Prostate gland (tissue), 2 donors: ENCODE measurements at regions not wholly inside any gene's neighbourhood (a gene's known extent, or its start where the extent isn't known, plus 50 kb on each side); places are given as distances from the start of the nearest gene placed in this dataset.

Experiments used
- DNase-seq: peaks from one replicate; pipeline ENCODE4 v3.0.0-alpha.2; 2019; ENCODE audit warnings: low spot score
- H3K27ac ChIP-seq, 2 donors: fragments of 200-600 bp; sonication (generic); 2 replicates each; pipeline ENCODE4 v1.5.1; 2017 to 2019
- H3K27me3 ChIP-seq: fragments of 200-600 bp; sonication (generic); replicated peaks from 2 replicates; pipeline ENCODE4 v1.5.1; 2019; ENCODE audit not compliant: insufficient read depth
- H3K36me3 ChIP-seq, 2 donors: fragments of 200-600 bp; sonication (generic); 1 replicate in 1 of 2; 2 replicates in 1 of 2; pipeline versions ENCODE4 v1.5.1 to v1.8.1; 2017 to 2019
- H3K4me1 ChIP-seq: fragments of 200-600 bp; sonication (generic); replicated peaks from 2 replicates; pipeline ENCODE4 v1.5.1; 2019
- H3K4me3 ChIP-seq, 2 donors: fragments of 200-600 bp; sonication (generic); 2 replicates each; pipeline ENCODE4 v1.5.1; 2017 to 2019
- H3K9me3 ChIP-seq: fragments of 200-600 bp; sonication (generic); 2 replicates; pipeline ENCODE4 v1.5.1; 2017
- CTCF ChIP-seq, 4 experiments: fragments of 200-600 bp in 2 of 4; fragments of 450-650 bp in 2 of 4; sonication (generic) in 2 of 4; IDR thresholded peaks; 1 replicate in 3 of 4; 2 replicates in 1 of 4; pipeline ENCODE4 v1.5.1; 2016 to 2019; ENCODE audit warnings: antibody characterized with exemption in 4 of 4, mild to moderate bottlenecking in 2 of 4, moderate library complexity in 2 of 4
- POLR2A ChIP-seq: fragments of 450-650 bp; IDR thresholded peaks from one replicate; pipeline ENCODE4 v1.6.1; 2016; ENCODE audit warnings: antibody characterized with exemption, mild to moderate bottlenecking
- POLR2AphosphoS5 ChIP-seq: sonication (generic); formaldehyde crosslinking; IDR thresholded peaks from one replicate; pipeline ENCODE4 v1.6.1; 2017; ENCODE audit warnings: antibody characterized with exemption
- WGBS: methylation state at CpG from one replicate; pipeline ENCODE4 v1.1.5; 2018; 5-methylcytosine and 5-hydroxymethylcytosine counted together
- intact Hi-C: fragments of 100-400 bp; cut with DNase I; formaldehyde crosslinking; loops from one replicate; pipeline ENCODE4 v1.14.2; 2022

DNA sequence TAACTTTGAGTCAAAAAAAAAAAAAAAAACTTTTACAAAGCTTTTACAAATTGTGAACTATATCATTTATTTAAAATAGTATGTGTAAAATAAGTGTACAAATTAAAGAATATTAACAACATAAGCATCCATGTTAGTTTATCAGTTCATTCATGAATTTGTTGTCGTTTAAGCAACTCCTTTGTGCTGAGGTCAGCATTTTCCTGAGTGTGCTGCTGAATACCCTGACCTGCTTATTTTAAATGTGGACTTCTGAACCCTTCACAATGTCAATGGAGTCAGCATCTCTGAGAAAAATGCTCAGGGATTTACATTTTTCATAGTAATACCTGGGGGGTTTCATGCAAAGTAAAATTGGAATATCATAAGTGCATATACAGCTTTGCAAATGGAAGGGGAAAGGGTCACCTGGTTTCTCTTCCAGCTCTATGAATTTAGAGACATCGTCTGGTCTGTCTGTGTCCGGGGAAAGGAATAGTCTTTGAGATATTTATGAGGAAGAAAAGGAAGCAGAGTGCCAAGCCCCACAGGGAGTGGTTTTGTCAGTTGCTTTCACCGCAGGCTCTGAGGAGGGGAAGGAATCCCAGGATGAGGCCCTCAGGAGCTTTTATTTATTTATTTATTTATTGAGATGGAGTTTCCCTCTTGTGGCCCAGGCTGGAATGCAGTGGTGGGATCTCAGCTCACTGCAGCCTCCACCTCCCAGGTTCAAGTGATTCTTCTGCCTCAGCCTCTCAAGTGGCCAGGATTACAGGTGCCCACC, 125.5 kb upstream of the SVIL start:
- Histone ChIP-seq H3K9me3 (no peaks in the 10 kb centered on the region), H3K27ac (no peak overlapping the region), H3K27me3 (no peaks in the 10 kb centered on the region), H3K4me3 (no peak overlapping the region), H3K36me3 (no peaks in the 10 kb centered on the region), H3K4me1 (no peaks in the 10 kb centered on the region)
- TF ChIP-seq POLR2AphosphoS5 (no peak), CTCF (IDR thresholded peaks at IDR 0.05) (no peak), POLR2A (no peak)
- intact Hi-C loops, result no loop called here
- DNase-seq, result no peak
- WGBS, result 60% methylated on average over 4 of the region's 4 CpGs

- Histone ChIP-seq H3K4me1 (no peaks in the 10 kb centered on the region), H3K27me3 (no peaks in the 10 kb centered on the region), H3K9me3 (no peaks in the 10 kb centered on the region), H3K4me3 (no peak overlapping the region), H3K27ac (no peak overlapping the region), H3K36me3 (no peaks in the 10 kb centered on the region)
- no peak for DNase-seq
- 59% methylated on average over 9 of the region's 9 CpGs for WGBS
- no peak for TF ChIP-seq POLR2A
- intact Hi-C loops, result no loop called here
Observed at GRCh38 chr10:29757551-29758297, 123.0 kb upstream of the SVIL start.

DNA sequence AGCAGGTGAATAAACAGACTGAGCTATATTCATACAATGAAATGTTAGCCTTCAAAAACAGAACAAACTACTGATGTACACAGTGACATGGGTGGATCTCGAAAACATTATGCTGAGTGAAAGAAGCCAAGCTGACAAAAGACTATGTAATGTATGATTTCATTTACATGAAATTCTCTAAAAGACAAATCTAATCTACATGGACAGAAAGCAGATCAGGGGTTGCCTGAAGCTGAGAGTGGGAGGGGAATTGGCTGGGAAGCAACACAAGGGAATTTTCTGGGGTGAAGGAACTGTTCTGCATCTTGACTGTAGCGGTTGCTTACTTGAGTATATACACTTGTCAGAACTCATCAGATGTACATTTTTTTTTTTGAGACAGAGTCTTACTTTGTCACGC, 121.7 kb upstream of the SVIL start:
- TF ChIP-seq POLR2A, result no peak
- WGBS, result 91% methylated on average over 3 of the region's 3 CpGs
- no peak for DNase-seq
- Histone ChIP-seq H3K27ac (no peak overlapping the region), H3K9me3 (no peaks in the 10 kb centered on the region), H3K27me3 (no peaks in the 10 kb centered on the region), H3K4me3 (no peak overlapping the region), H3K4me1 (no peaks in the 10 kb centered on the region), H3K36me3 (no peaks in the 10 kb centered on the region)
- intact Hi-C loops, result no loop called here

- no peak overlapping the region for H3K27ac ChIP-seq
- H3K4me1 ChIP-seq, result no peaks in the 10 kb centered on the region
- no peak overlapping the region for H3K4me3 ChIP-seq
- intact Hi-C loops, result no loop called here
- TF ChIP-seq CTCF (IDR thresholded peaks at IDR 0.05) (no peak), POLR2AphosphoS5 (no peak), POLR2A (no peak)
- no peak for DNase-seq
- no peaks in the 10 kb centered on the region for H3K36me3 ChIP-seq
- WGBS, result 96% methylated on average over 7 of the region's 7 CpGs
- H3K27me3 ChIP-seq, result no peaks in the 10 kb centered on the region
- H3K9me3 ChIP-seq, result no peaks in the 10 kb centered on the region
Observed at GRCh38 chr10:29753283-29753682, 118.5 kb upstream of the SVIL start.

GRCh38 chr10:29751684-29752083, 116.9 kb upstream of the SVIL start:
- intact Hi-C loops, result no loop called here
- DNase-seq, result no peak
- TF ChIP-seq POLR2A (no peak), CTCF (IDR thresholded peaks at IDR 0.05) (no peak), POLR2AphosphoS5 (no peak)
- H3K36me3 ChIP-seq, result no peaks in the 10 kb centered on the region
- 86% methylated on average over 4 of the region's 4 CpGs for WGBS
- H3K9me3 ChIP-seq, result no peaks in the 10 kb centered on the region
- H3K4me1 ChIP-seq, result no peaks in the 10 kb centered on the region
- no peak overlapping the region for H3K27ac ChIP-seq
- no peak overlapping the region for H3K4me3 ChIP-seq
- no peaks in the 10 kb centered on the region for H3K27me3 ChIP-seq

DNA sequence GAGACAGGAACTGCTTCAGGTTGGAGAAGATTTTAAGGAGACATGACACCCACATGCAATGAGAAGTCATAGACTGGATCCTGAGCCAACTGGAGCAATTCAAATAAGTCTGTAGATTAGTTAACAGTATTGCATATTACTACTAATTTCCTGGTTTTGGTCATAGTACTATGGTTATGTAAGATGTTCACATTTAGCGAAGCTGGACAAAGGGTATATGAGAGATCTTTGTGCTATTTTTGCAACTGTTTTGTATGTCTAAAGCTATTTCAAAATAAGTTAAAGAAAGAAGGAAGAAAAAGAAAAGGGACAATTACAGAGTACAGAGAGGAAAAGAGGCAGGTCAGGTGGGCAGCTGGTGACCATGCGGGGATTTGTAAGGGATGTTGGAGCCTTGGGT, 116.5 kb upstream of the SVIL start:
- DNase-seq, result no peak
- Histone ChIP-seq H3K9me3 (no peaks in the 10 kb centered on the region), H3K4me3 (no peak overlapping the region), H3K4me1 (no peaks in the 10 kb centered on the region), H3K36me3 (no peaks in the 10 kb centered on the region), H3K27ac (no peak overlapping the region), H3K27me3 (no peaks in the 10 kb centered on the region)
- WGBS, result 93% methylated on average over 2 of the region's 2 CpGs
- TF ChIP-seq POLR2AphosphoS5 (no peak), POLR2A (no peak), CTCF (IDR thresholded peaks at IDR 0.05) (no peak)
- intact Hi-C loops, result no loop called here
